GM12878 (cell line): ENCODE measurements at regions not wholly inside any gene's neighbourhood (a gene's known extent, or its start where the extent isn't known, plus 50 kb on each side); places are given as distances from the start of the nearest gene placed in this dataset.

Experiments
- CBX5 ChIP-seq: sonication (generic); IDR thresholded peaks from 2 replicates; pipeline ENCODE4 v1.6.1; 2016; ENCODE audit warnings: low read depth, moderate library complexity, mild to moderate bottlenecking, inconsistent platforms
- CEBPZ ChIP-seq: fragments of 150-350 bp; IDR thresholded peaks from 2 replicates; pipeline ENCODE4 v1.6.1; 2016; ENCODE audit warnings: low read depth, low read length
- CHD2 ChIP-seq: IDR thresholded peaks from 2 replicates; pipeline ENCODE4 v1.6.1; 2011; ENCODE audit warnings: low read depth, low read length, improper control_type of control experiment, borderline replicate concordance
- E4F1 ChIP-seq: fragments of 450-650 bp; IDR thresholded peaks from 2 replicates; pipeline ENCODE4 v1.6.1; 2018; ENCODE audit warnings: borderline replicate concordance, mild to moderate bottlenecking; ENCODE audit not compliant: partially characterized antibody
- EP300 ChIP-seq, 2 experiments: fragments of 150-350 bp in 1 of 2; IDR thresholded peaks; 2 replicates each; pipeline ENCODE4 v1.6.1; 2011 to 2012; ENCODE audit warnings: low read depth in 2 of 2, low read length in 2 of 2, borderline replicate concordance in 1 of 2, improper control_type of control experiment in 1 of 2, inconsistent platforms in 1 of 2; ENCODE audit not compliant: control insufficient read depth in 1 of 2
- EZH2 ChIP-seq: IDR thresholded peaks from 2 replicates; pipeline ENCODE4 v1.6.1; 2012; ENCODE audit warnings: low read depth, mild to moderate bottlenecking, control low read depth, inconsistent platforms, low read length, borderline replicate concordance; ENCODE audit not compliant: control insufficient read depth
- HDAC6 ChIP-seq: fragments of 200-600 bp; sonication (generic); IDR thresholded peaks from one replicate; pipeline ENCODE4 v1.8.0; 2017; ENCODE audit warnings: antibody characterized with exemption; ENCODE audit not compliant: unreplicated experiment
- IRF5 ChIP-seq: fragments of 450-650 bp; IDR thresholded peaks from 2 replicates; pipeline ENCODE4 v1.6.1; 2017; ENCODE audit warnings: borderline replicate concordance
- MTA2 ChIP-seq: fragments of 450-650 bp; IDR thresholded peaks from 2 replicates; pipeline ENCODE4 v1.6.1; 2016; ENCODE audit warnings: low read depth, mild to moderate bottlenecking, moderate library complexity
- MTA3 ChIP-seq: IDR thresholded peaks from 2 replicates; pipeline ENCODE4 v1.6.1; 2012; ENCODE audit warnings: low read length, inconsistent platforms, borderline replicate concordance
- NFYB ChIP-seq: IDR thresholded peaks from 2 replicates; pipeline ENCODE4 v1.6.1; 2011; ENCODE audit warnings: low read depth, mild to moderate bottlenecking, low read length, improper control_type of control experiment, moderate library complexity; ENCODE audit not compliant: insufficient read depth
- PKNOX1 ChIP-seq: fragments of 450-650 bp; IDR thresholded peaks from 2 replicates; pipeline ENCODE4 v1.6.1; 2016; ENCODE audit warnings: mild to moderate bottlenecking
- RAD51 ChIP-seq: fragments of 450-650 bp; IDR thresholded peaks from 2 replicates; pipeline ENCODE4 v1.6.1; 2016; ENCODE audit warnings: moderate library complexity, mild to moderate bottlenecking, inconsistent platforms
- RCOR1 ChIP-seq: conservative IDR thresholded peaks from 2 replicates; pipeline ENCODE4 v1.6.1; 2012; ENCODE audit warnings: low read depth, low read length, improper control_type of control experiment
- SP1 ChIP-seq: IDR thresholded peaks from one replicate; pipeline ENCODE4 v1.6.1; 2011; ENCODE audit warnings: low read depth, low read length
- ZNF687 ChIP-seq: fragments of 450-650 bp; IDR thresholded peaks from 2 replicates; pipeline ENCODE4 v1.6.1; 2017; ENCODE audit warnings: mild to moderate bottlenecking, moderate library complexity

- TF ChIP-seq CEBPZ (no peak), CHD2 (peak; percentile 76; the same call in 1 of the 2 replicates), ZNF687 (peak; percentile 51; the same call in 1 of the 2 replicates), PKNOX1 (peak; percentile 93), EZH2 (no peak), MTA3 (no peak), HDAC6 (no peak), RAD51 (peak; percentile 67), NFYB (peak; percentile 67), SP1 (peak; percentile 71), MTA2 (peak; percentile 96), IRF5 (no peak), E4F1 (no peak), CBX5 (no peak), EP300 (IDR thresholded peaks at IDR 0.05; ENCODE audit: borderline replicate concordance in 1 of 2, control insufficient read depth in 1 of 2, low read depth in 2 of 2, low read length in 2 of 2) (peak; percentile 94 to 95), RCOR1 (no peak)
Measured at GRCh38 chr11:115924744-115925567, 420.7 kb upstream of the CADM1 start (continued).
